Breast epithelium (tissue), 4 donors: ENCODE measurements at regions not wholly inside any gene's neighbourhood (a gene's known extent, or its start where the extent isn't known, plus 50 kb on each side); places are given as distances from the start of the nearest gene placed in this dataset.

ENCODE experiments used
- DNase-seq, 2 donors: peaks; one replicate each; pipeline ENCODE4 v3.0.0-alpha.2; 2019; ENCODE audit warnings: low spot score in 2 of 2
- H3K27ac ChIP-seq, 2 donors: fragments of 200-600 bp; sonication (generic) in 1 of 2; one replicate each; pipeline ENCODE4 v1.5.1; 2016 to 2019; ENCODE audit warnings: mild to moderate bottlenecking in 1 of 2
- H3K27me3 ChIP-seq, 2 donors: fragments of 200-600 bp; sonication (generic) in 1 of 2; one replicate each; pipeline versions ENCODE4 v1.5.1 to v1.6.0; 2017 to 2019; ENCODE audit warnings: control low read depth in 1 of 2, mild to moderate bottlenecking in 1 of 2
- H3K36me3 ChIP-seq: fragments of 200-600 bp; one replicate; pipeline ENCODE4 v1.5.1; 2019
- H3K4me1 ChIP-seq, 2 donors: fragments of 200-600 bp; sonication (generic); one replicate each; pipeline ENCODE4 v1.5.1; 2016 to 2019; ENCODE audit warnings: control low read depth in 1 of 2
- H3K4me3 ChIP-seq, 3 donors: fragments of 200-600 bp; sonication (generic); 1 replicate in 2 of 3; 2 replicates in 1 of 3; pipeline ENCODE4 v1.5.1; 2016 to 2019; ENCODE audit warnings: mild to moderate bottlenecking in 3 of 3, moderate library complexity in 2 of 3
- H3K9me3 ChIP-seq, 2 donors: fragments of 200-600 bp; sonication (generic) in 1 of 2; one replicate each; pipeline ENCODE4 v1.5.1; 2016 to 2019; ENCODE audit warnings: control low read depth in 1 of 2
- CTCF ChIP-seq, 3 donors: fragments of 450-650 bp; IDR thresholded peaks; one replicate each; pipeline ENCODE4 v1.5.1; 2016 to 2017; ENCODE audit warnings: antibody characterized with exemption in 3 of 3, mild to moderate bottlenecking in 3 of 3, moderate library complexity in 3 of 3
- POLR2A ChIP-seq: fragments of 450-650 bp; IDR thresholded peaks from one replicate; pipeline ENCODE4 v1.6.1; 2016; ENCODE audit warnings: antibody characterized with exemption, mild to moderate bottlenecking, moderate library complexity
- POLR2AphosphoS5 ChIP-seq, 3 donors: sonication (generic); formaldehyde crosslinking; IDR thresholded peaks; one replicate each; pipeline ENCODE4 v1.6.1; 2017; ENCODE audit warnings: antibody characterized with exemption in 3 of 3
- intact Hi-C: fragments of 100-400 bp; cut with DNase I; formaldehyde crosslinking; loops from one replicate; pipeline ENCODE4 v1.15.1; 2023; ENCODE audit warnings: low total_unique reads

GRCh38 chr11:37747121-37747520, 1149.1 kb upstream of the RAG2 start:
- no peaks in the 10 kb centered on the region for H3K9me3 ChIP-seq
- H3K27me3 ChIP-seq = no peaks in the 10 kb centered on the region
- no peak overlapping the region for H3K4me3 ChIP-seq
- no peak for TF ChIP-seq POLR2A
- TF ChIP-seq POLR2AphosphoS5 (IDR thresholded peaks at IDR 0.05) = no peak
- no peaks in the 10 kb centered on the region for H3K36me3 ChIP-seq
- no peaks in the 10 kb centered on the region for H3K4me1 ChIP-seq
- no peak for DNase-seq
- intact Hi-C loops = no loop called here
- H3K27ac ChIP-seq = no peak overlapping the region

DNA sequence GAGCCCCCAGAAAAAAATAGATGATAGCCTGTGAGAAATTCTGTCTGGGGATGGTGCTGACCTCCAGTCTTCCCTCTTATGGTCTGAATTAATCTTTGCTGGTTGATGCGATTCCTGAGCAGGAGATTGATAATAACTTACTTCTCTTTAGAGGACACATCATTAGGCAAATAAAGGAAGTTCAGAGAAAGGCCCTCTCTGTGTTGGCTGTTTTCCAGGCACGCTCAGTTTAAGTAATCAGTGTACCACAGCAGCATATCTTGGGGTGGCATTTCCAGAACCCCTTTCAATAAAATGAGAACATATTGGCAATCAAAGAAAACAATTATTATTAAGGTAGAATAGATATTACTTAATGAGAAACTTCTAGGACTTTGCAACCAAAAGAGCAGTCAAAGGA, 1129.3 kb upstream of the RAG2 start:
- Histone ChIP-seq H3K27ac (no peak overlapping the region), H3K36me3 (no peaks in the 10 kb centered on the region), H3K9me3 (no peaks in the 10 kb centered on the region), H3K4me1 (no peaks in the 10 kb centered on the region), H3K27me3 (no peaks in the 10 kb centered on the region), H3K4me3 (no peak overlapping the region)
- no peak for TF ChIP-seq POLR2A
- no peak for TF ChIP-seq CTCF (IDR thresholded peaks at IDR 0.05)
- no peak for TF ChIP-seq POLR2AphosphoS5 (IDR thresholded peaks at IDR 0.05)
- intact Hi-C loops = no loop called here
- no peak for DNase-seq

DNA sequence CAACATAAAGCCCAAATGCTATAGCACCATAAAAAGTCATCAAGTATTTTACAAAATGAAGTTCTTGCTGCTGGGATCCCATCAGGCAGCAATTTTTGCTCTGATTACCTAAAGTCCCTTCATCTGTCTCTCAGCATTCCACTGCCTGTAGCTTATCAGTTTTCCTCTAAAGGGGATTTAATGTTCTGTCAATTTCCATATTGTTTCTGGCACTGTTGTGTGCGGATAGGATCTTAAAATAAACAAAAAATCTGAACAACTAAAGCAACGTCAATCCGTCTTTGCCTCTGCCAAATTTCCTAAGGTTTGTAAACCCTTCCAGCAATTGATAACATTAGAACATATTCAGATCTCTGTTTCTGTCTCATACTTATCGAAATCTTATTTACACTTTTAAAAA, 1126.3 kb upstream of the RAG2 start:
- Histone ChIP-seq H3K4me3 (no peak overlapping the region), H3K27ac (no peak overlapping the region), H3K27me3 (no peaks in the 10 kb centered on the region), H3K9me3 (no peaks in the 10 kb centered on the region), H3K4me1 (no peaks in the 10 kb centered on the region), H3K36me3 (no peaks in the 10 kb centered on the region)
- no peak for DNase-seq
- TF ChIP-seq POLR2A (no peak), POLR2AphosphoS5 (IDR thresholded peaks at IDR 0.05) (no peak), CTCF (IDR thresholded peaks at IDR 0.05) (no peak)
- intact Hi-C loops = no loop called here

- no peak for DNase-seq
- no peak overlapping the region for H3K4me3 ChIP-seq
- TF ChIP-seq CTCF (IDR thresholded peaks at IDR 0.05) (no peak), POLR2A (no peak), POLR2AphosphoS5 (IDR thresholded peaks at IDR 0.05) (no peak)
- H3K36me3 ChIP-seq = no peaks in the 10 kb centered on the region
- no peaks in the 10 kb centered on the region for H3K9me3 ChIP-seq
- intact Hi-C loops = no loop called here
- H3K27me3 ChIP-seq = no peaks in the 10 kb centered on the region
- no peak overlapping the region for H3K27ac ChIP-seq
- no peaks in the 10 kb centered on the region for H3K4me1 ChIP-seq
Observed at GRCh38 chr11:37721485-37721884, 1123.4 kb upstream of the RAG2 start.

GRCh38 chr11:37718431-37718999, 1120.5 kb upstream of the RAG2 start:
- Histone ChIP-seq H3K27me3 (no peaks in the 10 kb centered on the region), H3K9me3 (no peaks in the 10 kb centered on the region), H3K27ac (no peak overlapping the region), H3K4me1 (no peaks in the 10 kb centered on the region), H3K4me3 (no peak overlapping the region), H3K36me3 (no peaks in the 10 kb centered on the region)
- DNase-seq = no peak
- intact Hi-C loops = no loop called here
- TF ChIP-seq POLR2AphosphoS5 (IDR thresholded peaks at IDR 0.05) (no peak), POLR2A (no peak), CTCF (IDR thresholded peaks at IDR 0.05) (no peak)

- H3K9me3 ChIP-seq = no peaks in the 10 kb centered on the region
- H3K4me1 ChIP-seq = no peaks in the 10 kb centered on the region
- intact Hi-C loops = no loop called here
- no peaks in the 10 kb centered on the region for H3K27me3 ChIP-seq
- no peak for TF ChIP-seq POLR2A
- no peak for TF ChIP-seq POLR2AphosphoS5 (IDR thresholded peaks at IDR 0.05)
- TF ChIP-seq CTCF (IDR thresholded peaks at IDR 0.05) = no peak
- H3K36me3 ChIP-seq = no peaks in the 10 kb centered on the region
- no peak overlapping the region for H3K4me3 ChIP-seq
- no peak for DNase-seq
- H3K27ac ChIP-seq = no peak overlapping the region
Observed at GRCh38 chr11:37712251-37712650, 1114.2 kb upstream of the RAG2 start.
